GM12878 (cell line): ENCODE measurements at regions not wholly inside any gene's neighbourhood (a gene's known extent, or its start where the extent isn't known, plus 50 kb on each side); places are given as distances from the start of the nearest gene placed in this dataset.
A peak's percentile ranks its signal among the peaks of the same experiment; 100 is the strongest.

ENCODE experiments used
- ATAC-seq: fragments of 200-7000 bp; cut with Tn5 transposase; 3 replicates; pipeline ENCODE4 v1.9.1; 2020; ENCODE audit warnings: mild to moderate bottlenecking, moderate library complexity
- BruUV-seq: library from RNA; stranded (reverse); fragments of 400-500 nt; replicated peaks from 2 replicates; lab custom pipeline; 2021; lab: Mats Ljungman, UMichigan
- CTCF ChIA-PET: fragments of 300-600 bp; sonication (Branson Sonifier 250); formaldehyde crosslinking; extraction: SDS; loops from one replicate; lab custom pipeline; 2021; ENCODE audit warnings: inconsistent platforms; lab: Yijun Ruan, JAX
- POLR2A ChIA-PET: fragments of 350-600 bp; formaldehyde crosslinking; extraction: SDS; loops from one replicate; lab custom pipeline; 2021; ENCODE audit warnings: inconsistent platforms; lab: Charles Lee
- RAD21 ChIA-PET: fragments of 300-600 bp; sonication (Branson Sonifier 250); formaldehyde crosslinking; loops from one replicate; lab custom pipeline; 2023; ENCODE audit warnings: antibody characterized with exemption; ENCODE audit not compliant: unreplicated experiment; lab: Charles Lee
- SMC1A ChIA-PET: fragments of 300-600 bp; sonication (Branson Sonifier 250); formaldehyde crosslinking; loops from one replicate; lab custom pipeline; 2023; ENCODE audit not compliant: unreplicated experiment, uncharacterized antibody; lab: Charles Lee
- DNase-seq: peaks from one replicate; pipeline ENCODE4 v3.0.0-alpha.2; 2011; ENCODE audit warnings: low read depth, low spot score
- FAIRE-seq: peaks from 3 replicates; lab custom pipeline; 2011; peaks lifted over from hg19 to GRCh38; lab: Jason Lieb, UNC
- H2AFZ ChIP-seq: 2 replicates; pipeline ENCODE4 v1.6.0; 2011; ENCODE audit warnings: low read depth, low read length, control low read depth; ENCODE audit not compliant: control insufficient read depth
- H3K27ac ChIP-seq: 2 replicates; pipeline ENCODE4 v1.5.1; 2011; ENCODE audit warnings: control low read depth; ENCODE audit not compliant: control insufficient read depth, insufficient read depth
- H3K27me3 ChIP-seq, 2 experiments: replicated peaks in 1 of 2; 2 replicates each; pipeline versions ENCODE4 v1.6.0 to v1.6.1; 2011; ENCODE audit warnings: low read length in 1 of 2; ENCODE audit not compliant: control insufficient read depth in 2 of 2, insufficient read depth in 2 of 2
- H3K36me3 ChIP-seq, 2 experiments: 2 replicates each; pipeline ENCODE4 v1.5.1; 2011; ENCODE audit warnings: low read length in 1 of 2; ENCODE audit not compliant: control insufficient read depth in 2 of 2, insufficient read depth in 2 of 2
- H3K4me1 ChIP-seq: 2 replicates; pipeline ENCODE4 v1.6.1; 2011; ENCODE audit warnings: mild to moderate bottlenecking, low read length, moderate library complexity, mixed read lengths; ENCODE audit not compliant: control insufficient read depth, insufficient read depth
- H3K4me2 ChIP-seq: 2 replicates; pipeline ENCODE4 v1.6.0; 2011; ENCODE audit warnings: control low read depth; ENCODE audit not compliant: control insufficient read depth, insufficient read depth
- H3K4me3 ChIP-seq: fragments of 200-600 bp; sonication (generic); 2 replicates; pipeline ENCODE4 v1.5.1; 2016
- H3K79me2 ChIP-seq: 2 replicates; pipeline ENCODE4 v1.6.0; 2011; ENCODE audit warnings: low read length; ENCODE audit not compliant: control insufficient read depth, insufficient read depth
- H3K9ac ChIP-seq: 2 replicates; pipeline ENCODE4 v1.8.0; 2011; ENCODE audit warnings: low read length, control low read depth, mixed read lengths; ENCODE audit not compliant: control insufficient read depth, insufficient read depth
- H3K9me3 ChIP-seq: replicated peaks from 3 replicates; pipeline ENCODE4 v1.5.1; 2011; ENCODE audit warnings: mild to moderate bottlenecking, low read length; ENCODE audit not compliant: control insufficient read depth, insufficient read depth
- H4K20me1 ChIP-seq: 2 replicates; pipeline ENCODE4 v1.6.0; 2011; ENCODE audit not compliant: control insufficient read depth, insufficient read depth
- BCLAF1 ChIP-seq: fragments of 450-650 bp; IDR thresholded peaks from 2 replicates; pipeline ENCODE4 v1.6.1; 2017; ENCODE audit warnings: antibody characterized with exemption, mild to moderate bottlenecking, moderate library complexity
- HDGF ChIP-seq: fragments of 450-650 bp; IDR thresholded peaks from 2 replicates; pipeline ENCODE4 v1.6.1; 2016; ENCODE audit warnings: antibody characterized with exemption
- JUNB ChIP-seq: IDR thresholded peaks from 2 replicates; pipeline ENCODE4 v1.6.1; 2016; ENCODE audit warnings: antibody characterized with exemption, mild to moderate bottlenecking
- KDM1A ChIP-seq: fragments of 200-600 bp; sonication (generic); IDR thresholded peaks from 2 replicates; pipeline ENCODE4 v1.6.1; 2016; ENCODE audit warnings: borderline replicate concordance
- MTA2 ChIP-seq: fragments of 450-650 bp; IDR thresholded peaks from 2 replicates; pipeline ENCODE4 v1.6.1; 2016; ENCODE audit warnings: low read depth, mild to moderate bottlenecking, moderate library complexity
- PAX5 ChIP-seq: IDR thresholded peaks from 2 replicates; pipeline ENCODE4 v1.6.1; 2011; ENCODE audit warnings: low read depth, low read length, borderline replicate concordance
- POU2F2 ChIP-seq: IDR thresholded peaks from 3 replicates; pipeline ENCODE4 v1.6.1; 2011; ENCODE audit warnings: low read depth, mild to moderate bottlenecking, low read length, borderline replicate concordance
- RAD21 ChIP-seq: IDR thresholded peaks from 2 replicates; pipeline ENCODE4 v1.6.1; 2011; ENCODE audit warnings: mild to moderate bottlenecking, low read depth, low read length, moderate library complexity; ENCODE audit not compliant: insufficient read depth
- RELA ChIP-seq: fragments of 450-650 bp; IDR thresholded peaks from 2 replicates; pipeline ENCODE4 v1.8.0; 2014; ENCODE audit warnings: borderline replicate concordance; ENCODE audit not compliant: partially characterized antibody
- SIX5 ChIP-seq: IDR thresholded peaks from 2 replicates; pipeline ENCODE4 v1.6.1; 2011; ENCODE audit warnings: mild to moderate bottlenecking, low read depth, low read length, moderate library complexity; ENCODE audit not compliant: severe bottlenecking
- ZNF217 ChIP-seq: fragments of 450-650 bp; IDR thresholded peaks from 2 replicates; pipeline ENCODE4 v1.6.1; 2017; ENCODE audit warnings: antibody characterized with exemption, mild to moderate bottlenecking
- ZNF24 ChIP-seq: fragments of 450-650 bp; IDR thresholded peaks from 2 replicates; pipeline ENCODE4 v1.6.1; 2017; ENCODE audit warnings: antibody characterized with exemption, mild to moderate bottlenecking
- WGBS: methylation state at CpG from one replicate; pipeline ENCODE4 v1.1.6; 2016; ENCODE audit warnings: low lambda C conversion rate; ENCODE audit not compliant: insufficient replicate concordance, insufficient coverage; ENCODE audit errors: missing lambda C conversion rate; 5-methylcytosine and 5-hydroxymethylcytosine counted together
- in situ Hi-C: fragments of 300-500 bp; cut with MboI; formaldehyde crosslinking; loops from 9 replicates; pipeline ENCODE4 v1.14.3; 2018; ENCODE audit warnings: mixed read lengths
- intact Hi-C: fragments of 100-400 bp; cut with micrococcal nuclease; formaldehyde crosslinking; loops from one replicate; pipeline ENCODE4 v1.14.2; 2022; ENCODE audit not compliant: unreplicated experiment

GRCh38 chr12:76274420-76275083 is 73.7 kb downstream of the BBS10 start:
- H3K4me1 ChIP-seq, result no peaks in the 10 kb centered on the region
- no peak overlapping the region for H2AFZ ChIP-seq
- no peak overlapping the region for H3K27ac ChIP-seq
- ChIA-PET POLR2A (no interaction called here), CTCF (no interaction called here), RAD21 (no interaction called here), SMC1A (no interaction called here)
- no peaks in the 10 kb centered on the region for H3K9me3 ChIP-seq
- ATAC-seq (no peak), DNase-seq (no peak), FAIRE-seq (no peak)
- TF ChIP-seq RAD21 (no peak), JUNB (peak; percentile 37), ZNF217 (no peak), RELA (no peak)
- no peaks in the 10 kb centered on the region for H3K79me2 ChIP-seq
- no peak overlapping the region for H3K4me3 ChIP-seq
- in situ Hi-C loops, result no loop called here
- H3K4me2 ChIP-seq, result no peak overlapping the region
- no peaks in the 10 kb centered on the region for H3K27me3 ChIP-seq
- H3K36me3 ChIP-seq, result no peaks in the 10 kb centered on the region
- H3K9ac ChIP-seq, result no peak overlapping the region
- intact Hi-C loops, result no loop called here
- BruUV-seq, result no TSS peak
- WGBS, result 29% methylated on average over 3 of the region's 3 CpGs
- H4K20me1 ChIP-seq, result no peaks in the 10 kb centered on the region

DNA sequence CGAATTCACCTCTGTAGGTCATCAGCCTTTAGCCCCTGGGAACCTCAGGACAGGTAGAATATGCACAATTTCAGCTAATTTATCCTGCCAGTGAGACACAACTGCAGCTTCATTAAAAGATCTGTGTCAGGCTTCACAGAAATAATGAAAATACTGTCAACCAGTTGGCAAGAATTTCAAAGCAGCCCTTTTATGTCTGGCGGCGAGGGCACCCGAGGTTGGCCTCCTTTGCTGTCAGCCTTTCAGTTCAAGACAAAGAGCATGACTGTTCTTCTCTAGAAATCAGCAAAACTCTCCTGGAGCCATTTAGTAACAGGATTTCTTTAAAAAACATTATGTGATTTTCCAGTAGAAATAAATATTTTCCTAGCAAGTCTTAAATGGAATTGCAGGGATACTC is 75.9 kb downstream of the BBS10 start:
- ChIA-PET POLR2A (no interaction called here), CTCF (no interaction called here), SMC1A (no interaction called here), RAD21 (no interaction called here)
- H3K79me2 ChIP-seq, result no peaks in the 10 kb centered on the region
- WGBS, result 68% methylated on average over 4 of the region's 4 CpGs
- in situ Hi-C loops, result no loop called here
- H3K27ac ChIP-seq, result no peak overlapping the region
- no peak overlapping the region for H3K4me2 ChIP-seq
- no peak for FAIRE-seq
- no peaks in the 10 kb centered on the region for H4K20me1 ChIP-seq
- intact Hi-C loops, result no loop called here
- no peaks in the 10 kb centered on the region for H3K4me1 ChIP-seq
- no peaks in the 10 kb centered on the region for H3K9me3 ChIP-seq
- BruUV-seq, result no TSS peak
- no peaks in the 10 kb centered on the region for H3K27me3 ChIP-seq
- no peak for DNase-seq
- no peaks in the 10 kb centered on the region for H3K36me3 ChIP-seq
- no peak overlapping the region for H3K4me3 ChIP-seq
- no peak for ATAC-seq
- no peak overlapping the region for H3K9ac ChIP-seq
- no peak overlapping the region for H2AFZ ChIP-seq
- TF ChIP-seq RELA (no peak), MTA2 (no peak), POU2F2 (no peak), PAX5 (no peak), KDM1A (no peak), SIX5 (no peak), BCLAF1 (no peak), HDGF (no peak), ZNF24 (no peak)
